ENCODE measurements at regions not wholly inside any gene's neighbourhood (a gene's known extent, or its start where the extent isn't known, plus 50 kb on each side); places are given as distances from the start of the nearest gene placed in this dataset.
A peak's percentile ranks its signal among the peaks of the same experiment; 100 is the strongest.

- peak in 1 of 2 experiments; percentile 47 for DNase-seq (ENCODE audit: low read depth in 1 of 2, low spot score in 2 of 2)
- Histone ChIP-seq H4K8ac (ENCODE audit: extremely low read depth, insufficient read depth, low read length) (no peak overlapping the region), H3K4me2 (ENCODE audit: insufficient read depth in 1 of 2, low read depth in 2 of 2, low read length in 2 of 2) (no peak overlapping the region), H3K23ac (ENCODE audit: insufficient read length) (no peak overlapping the region), H3K14ac (ENCODE audit: insufficient read length) (no peak overlapping the region), H4K20me1 (replicated peaks in 1 of 2; ENCODE audit: control insufficient read depth in 1 of 2, insufficient read depth in 2 of 2, low read length in 2 of 2) (no peaks in the 10 kb centered on the region), H2BK5ac (ENCODE audit: low read depth, low read length) (no peak overlapping the region), H3K18ac (ENCODE audit: extremely low read depth, low read length) (no peak overlapping the region), H3K4me3 (ENCODE audit: extremely low read depth in 1 of 4, insufficient read depth in 2 of 4, low read depth in 3 of 4, low read length in 4 of 4) (no peak overlapping the region), H2AK5ac (ENCODE audit: low read depth, low read length) (no peak overlapping the region), H3K9me3 (ENCODE audit: insufficient read depth in 2 of 2, low read depth in 1 of 2, low read length in 1 of 2) (no peaks in the 10 kb centered on the region), H3K27ac (ENCODE audit: low read depth, low read length) (no peak overlapping the region), H3K4ac (replicated peaks; ENCODE audit: insufficient read length, low read depth, low read length) (no peak overlapping the region), H2BK20ac (ENCODE audit: low read length) (no peak overlapping the region), H3K36me3 (ENCODE audit: control insufficient read depth in 2 of 4, insufficient read depth in 4 of 4, low read length in 3 of 4) (no peaks in the 10 kb centered on the region), H3K23me2 (ENCODE audit: low read depth, low read length) (no peaks in the 10 kb centered on the region), H3K27me3 (replicated peaks in 1 of 4; ENCODE audit: control insufficient read depth in 3 of 4, extremely low read depth in 1 of 4, insufficient read depth in 3 of 4, low read length in 3 of 4) (no peaks in the 10 kb centered on the region), H3K9ac (replicated peaks in 1 of 4; ENCODE audit: extremely low read depth in 1 of 4, low read depth in 3 of 4, low read length in 3 of 4) (no peak overlapping the region), H3K79me1 (ENCODE audit: low read depth, low read length) (no peaks in the 10 kb centered on the region), H2AFZ (ENCODE audit: low read length) (peak overlapping the region; percentile 91; the same call in 1 of the 2 replicates), H3K56ac (replicated peaks; ENCODE audit: insufficient read length, low read depth, low read length) (no peak overlapping the region), H3K4me1 (replicated peaks in 1 of 4; ENCODE audit: control insufficient read depth in 3 of 4, insufficient read depth in 4 of 4, low read length in 3 of 4) (peaks cover 0 to 3% (median 0%) of the 10 kb centered on the region in 4 experiments; a peak in 1 of 7 replicates), H2BK12ac (ENCODE audit: low read depth, low read length) (no peak overlapping the region), H3K79me2 (ENCODE audit: control insufficient read depth in 1 of 2, insufficient read depth in 2 of 2, low read length in 2 of 2) (no peaks in the 10 kb centered on the region), H4K91ac (replicated peaks; ENCODE audit: insufficient read length, low read length) (no peak overlapping the region), H2BK120ac (replicated peaks; ENCODE audit: low read depth, low read length) (no peak overlapping the region), H4K5ac (ENCODE audit: insufficient read length, low read depth, low read length) (no peak overlapping the region), H2BK15ac (ENCODE audit: low read length) (no peak overlapping the region)
- TF ChIP-seq TEAD4 (IDR thresholded peaks at IDR 0.05; ENCODE audit: low read depth, low read length) (no peak), RAD21 (IDR thresholded peaks at IDR 0.05 in 1 of 2, conservative IDR thresholded peaks at IDR 0.05 in 1 of 2; ENCODE audit: low read depth in 2 of 2, low read length in 2 of 2) (peak; percentile 77), CTCF (IDR thresholded peaks at IDR 0.05; ENCODE audit: control extremely low read depth in 1 of 3, insufficient read depth in 1 of 3, low read depth in 1 of 3, low read length in 3 of 3) (peak; percentile 21 to 65 (median 54))
- FAIRE-seq: peak; percentile 70
- ChIA-PET CTCF (ENCODE audit: partially characterized antibody) (interaction anchor here (0.6 to 1.3 kb wide), 6 partner anchors 16 to 202 kb away, joined by 3 to 4 read pairs (median 3); no protein-coding TSS in a partner anchor), POLR2A (ENCODE audit: partially characterized antibody) (interaction anchor here (0.7 kb wide), 1 partner anchor 36 kb away, joined by 3 read pairs; no protein-coding TSS in a partner anchor)
- WGBS, 2 experiments (ENCODE audit: extremely low coverage in 1 of 2, insufficient coverage in 1 of 2, insufficient read length in 1 of 2, insufficient replicate concordance in 2 of 2, low coverage in 1 of 2, low lambda C conversion rate in 2 of 2, missing lambda C conversion rate in 1 of 2): 67% methylated on average over 6 of the region's 6 CpGs; no CpG with 5 or more reads in 1 of the 2 experiments
These were observed 1014.9 kb upstream of the ATXN8OS start for GRCh38 chr13:69092615-69093322.

All from H1 (cell line).